ENCODE measurements at regions not wholly inside any gene's neighbourhood (a gene's known extent, or its start where the extent isn't known, plus 50 kb on each side); places are given as distances from the start of the nearest gene placed in this dataset.

DNA sequence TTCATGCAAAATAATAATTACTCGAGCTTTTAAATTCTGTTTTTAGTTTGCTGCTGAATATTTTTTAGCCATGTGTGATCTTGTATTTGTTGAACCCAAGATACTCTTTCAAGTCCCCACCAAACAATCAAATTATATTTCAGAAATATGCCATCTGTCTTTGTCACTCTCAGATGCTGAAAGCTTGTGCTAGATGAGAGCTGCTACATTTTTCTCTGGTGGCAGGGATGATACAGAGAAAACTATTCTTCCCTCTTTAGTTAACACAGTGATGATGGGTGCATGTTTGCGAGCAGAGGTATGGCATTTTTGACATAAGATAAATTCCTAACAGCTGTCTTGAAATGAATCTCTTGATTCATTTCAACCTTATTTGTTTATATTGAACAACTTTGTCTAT lies 100.6 kb upstream of the NPHP3 start:
- no peak for DNase-seq (ENCODE audit: low spot score)

DNA sequence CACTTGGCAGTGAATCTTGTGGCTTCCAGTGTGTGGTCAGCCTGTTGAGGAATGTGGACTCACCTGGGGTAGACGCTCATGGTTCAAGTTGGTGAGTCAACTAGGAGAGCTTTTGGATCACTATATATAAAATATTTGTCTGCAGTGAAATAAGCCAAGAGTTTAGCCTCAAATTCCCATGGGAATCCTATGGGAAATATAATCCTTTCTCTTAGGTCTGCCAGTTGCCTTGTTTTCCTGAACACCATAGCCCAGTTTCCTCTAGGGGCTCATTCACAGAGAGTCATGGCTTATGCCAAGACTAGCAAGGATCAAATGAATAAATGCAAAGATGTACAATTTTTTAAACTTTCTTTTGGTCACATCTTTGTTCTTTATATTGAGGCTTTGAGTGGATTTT lies 100.1 kb upstream of the NPHP3 start:
- no peak for DNase-seq (ENCODE audit: low spot score)

DNA sequence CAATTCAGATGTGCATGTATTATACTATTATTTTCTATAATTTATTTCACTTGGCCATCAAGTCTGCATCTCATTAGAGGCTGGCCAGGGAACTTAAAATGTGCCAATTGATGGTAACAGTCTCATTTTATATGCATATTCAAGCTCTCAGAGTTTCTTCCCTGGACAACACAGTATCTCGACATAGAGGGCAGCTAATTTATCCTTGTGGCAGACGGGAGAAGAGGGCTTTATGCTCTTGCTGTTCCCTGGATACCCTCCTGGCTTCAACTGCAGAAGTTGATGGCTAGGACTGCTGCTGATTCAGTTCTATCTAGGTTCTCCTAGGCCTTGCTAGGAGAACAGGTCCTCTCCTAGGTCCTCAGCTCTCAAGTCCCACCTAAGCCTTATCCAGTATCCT lies 99.1 kb upstream of the NPHP3 start:
- no peak for DNase-seq (ENCODE audit: low spot score)

DNA sequence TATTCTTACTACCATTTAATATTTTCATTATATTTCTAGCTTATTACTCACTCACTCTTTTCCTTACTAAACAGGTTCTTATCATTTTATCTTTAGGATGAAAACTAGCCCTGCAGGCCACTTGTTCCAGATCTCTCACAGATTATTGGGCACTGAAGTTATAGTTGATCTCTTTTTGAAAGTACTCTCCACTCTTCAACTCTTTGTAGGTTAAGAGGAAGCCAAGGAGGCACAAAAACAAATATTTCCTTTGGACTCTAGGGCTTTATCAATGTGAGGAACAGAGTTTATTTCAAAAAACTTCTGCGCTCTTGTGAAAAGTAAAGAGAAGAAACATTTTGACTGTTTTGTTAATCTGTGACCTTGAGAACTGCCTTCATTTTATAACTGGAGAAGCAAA lies 96.0 kb upstream of the NPHP3 start:
- no peak for DNase-seq (ENCODE audit: low spot score)

DNA sequence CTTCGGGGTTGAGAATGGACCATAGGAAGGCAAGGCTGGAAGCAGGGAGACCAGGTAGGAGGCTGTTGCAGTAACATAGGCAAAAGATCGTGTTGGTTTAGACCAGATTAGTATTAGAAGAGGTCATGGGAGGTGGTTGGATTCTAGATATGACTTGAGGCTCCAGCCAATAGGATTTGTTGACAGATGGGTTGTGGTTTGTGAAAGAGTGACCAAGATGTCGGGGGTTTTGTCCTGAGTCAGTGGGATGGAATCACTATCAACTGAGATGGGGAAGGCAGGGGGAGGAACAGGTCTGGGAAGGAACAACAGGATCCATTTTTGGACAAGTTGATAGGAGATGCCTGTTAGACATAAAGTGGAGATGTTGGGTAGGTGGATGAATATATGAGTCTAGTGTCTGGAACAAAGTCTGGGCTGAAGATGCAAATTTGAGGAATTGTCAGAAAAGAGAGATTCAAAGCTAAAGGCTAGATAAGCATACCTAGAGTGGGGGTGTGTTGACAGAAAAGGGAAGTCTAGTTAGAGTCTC lies 95.5 kb upstream of the NPHP3 start:
- DNase-seq (ENCODE audit: low spot score) = no peak

DNA sequence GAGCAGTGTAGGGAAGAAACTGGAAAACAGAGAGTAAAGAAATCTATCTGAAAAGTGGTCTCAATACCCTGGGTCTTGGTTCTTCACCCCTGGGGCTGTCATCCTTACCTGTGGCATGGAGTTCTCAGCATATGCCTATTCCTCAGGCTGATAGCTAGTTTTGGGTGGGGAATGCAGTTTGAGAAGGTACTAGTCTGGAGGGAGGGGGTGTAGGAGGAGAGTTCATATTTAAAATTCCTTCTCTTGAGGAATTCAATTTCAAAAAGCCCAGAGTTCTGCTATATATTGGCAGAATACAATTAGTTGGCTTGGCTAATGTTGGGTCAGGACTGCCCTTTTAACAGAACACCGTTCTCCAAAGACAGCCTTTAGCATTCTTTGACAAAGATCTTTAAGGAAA lies 82.9 kb upstream of the NPHP3 start:
- DNase-seq (ENCODE audit: low spot score) = no peak

DNA sequence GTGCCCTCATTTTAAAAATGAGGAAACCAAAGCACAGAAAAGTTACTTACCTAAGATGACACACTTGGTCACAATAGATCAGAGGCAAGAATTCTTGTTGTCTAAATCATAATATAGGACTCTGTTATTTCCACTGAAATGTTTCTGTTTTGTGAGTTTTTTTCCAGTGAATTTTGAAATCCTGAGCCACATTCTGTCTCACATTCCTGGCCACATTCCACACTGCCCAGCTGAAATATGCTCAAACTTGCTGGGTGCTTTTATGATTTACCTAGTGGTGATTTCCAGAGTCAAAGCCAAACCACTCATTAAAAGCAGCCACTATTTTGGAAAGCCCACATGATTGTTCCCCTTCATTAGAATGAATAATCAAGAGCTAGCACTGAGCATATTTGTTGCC lies 82.3 kb upstream of the NPHP3 start:
- no peak for DNase-seq (ENCODE audit: low spot score)

DNA sequence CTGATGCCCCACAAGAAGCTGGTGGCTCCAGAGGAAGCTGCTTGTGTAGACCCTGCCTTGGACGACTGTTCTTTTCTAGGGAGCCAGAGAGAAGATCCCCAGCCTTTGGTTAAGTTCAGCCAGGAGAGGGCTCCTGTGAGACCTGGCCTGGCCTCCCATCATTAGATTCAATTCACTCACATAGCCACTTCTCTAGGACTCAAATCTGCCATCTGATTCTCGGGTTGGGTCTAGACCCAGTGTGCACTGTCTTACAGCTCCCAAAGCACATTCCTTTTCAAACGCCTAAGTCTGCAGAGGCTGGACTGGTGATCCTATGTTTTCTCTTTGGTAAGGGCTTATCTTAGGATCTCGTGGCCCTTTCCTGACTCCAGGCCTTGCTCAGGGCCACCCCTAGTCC lies 81.7 kb upstream of the NPHP3 start:
- DNase-seq (ENCODE audit: low spot score) = no peak

DNA sequence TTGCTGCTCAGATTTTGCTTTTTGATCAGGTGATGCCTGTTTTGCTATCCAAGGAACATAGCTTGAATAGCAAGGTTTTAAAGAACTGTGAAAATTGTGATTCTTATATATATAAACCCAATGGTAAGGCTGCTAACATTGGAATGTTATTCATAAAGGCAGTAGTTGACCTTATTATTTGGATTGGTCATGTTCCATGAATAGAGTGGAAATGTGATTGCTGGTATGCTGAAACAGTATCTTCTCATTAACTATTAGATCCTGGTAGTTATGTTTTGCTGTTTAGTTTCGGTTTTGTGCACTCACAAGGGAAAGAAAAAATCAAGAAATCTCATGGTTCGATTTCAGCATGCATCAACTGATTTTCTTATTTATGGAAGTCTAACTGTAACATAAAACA lies 78.7 kb upstream of the NPHP3 start:
- no peak for DNase-seq (ENCODE audit: low spot score)

DNA sequence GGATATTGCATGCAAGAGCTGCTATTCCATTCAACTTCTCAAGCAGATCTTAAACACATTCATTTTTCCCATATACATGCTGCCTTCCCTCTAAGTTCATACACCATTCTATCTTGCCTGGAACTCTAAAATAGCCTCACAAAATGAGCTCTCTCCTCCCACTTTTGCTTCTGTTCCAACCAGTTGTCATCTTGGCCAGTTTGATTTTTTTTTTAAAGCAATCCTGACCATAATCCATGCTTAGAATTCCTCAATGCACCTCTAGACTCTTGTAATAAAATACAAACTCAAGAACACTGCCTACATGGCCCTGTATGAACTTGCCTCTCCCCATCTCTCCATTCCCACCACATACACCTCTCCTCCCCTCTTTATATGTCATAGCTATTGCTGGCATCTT lies 68.6 kb upstream of the NPHP3 start:
- DNase-seq (ENCODE audit: low spot score) = no peak

DNA sequence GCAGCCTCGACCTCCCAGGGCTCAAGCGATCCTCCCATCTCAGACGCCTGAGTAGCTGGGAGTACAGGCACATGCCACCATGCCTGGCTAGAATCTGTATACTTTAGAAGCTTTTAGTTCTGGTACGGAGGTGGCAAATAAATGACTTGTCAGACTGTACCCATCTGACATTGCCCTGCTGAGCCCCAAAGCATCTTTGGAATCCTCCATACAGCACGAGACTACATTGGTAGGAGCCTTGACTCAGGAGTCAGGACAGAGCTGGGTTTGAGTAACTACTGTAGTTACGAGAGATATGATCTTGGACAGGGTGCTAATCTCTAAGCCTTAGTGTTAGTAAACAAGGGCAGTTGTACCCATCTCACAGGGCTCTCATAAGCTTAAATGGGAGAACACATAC lies 67.8 kb upstream of the NPHP3 start:
- no peak for DNase-seq (ENCODE audit: low spot score)

DNA sequence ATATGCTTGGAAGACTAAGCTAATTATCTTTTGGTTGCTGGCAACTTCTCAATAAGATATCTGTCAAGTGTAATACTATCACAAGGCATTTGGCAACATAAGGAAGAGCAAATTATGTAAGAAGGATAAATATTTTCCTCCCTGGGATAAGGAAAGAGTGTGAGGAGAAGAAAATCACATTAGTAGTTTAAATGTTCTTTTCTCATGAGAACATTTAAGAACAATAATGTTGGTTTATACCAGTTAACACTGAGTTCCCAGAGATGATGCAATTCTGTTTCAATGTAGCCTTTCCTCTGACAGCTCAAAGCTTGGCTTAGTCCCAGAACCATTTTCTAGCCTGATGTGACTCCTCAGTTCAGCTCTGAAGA lies 66.1 kb upstream of the NPHP3 start:
- peak; percentile 51 for DNase-seq (ENCODE audit: low spot score)

DNA sequence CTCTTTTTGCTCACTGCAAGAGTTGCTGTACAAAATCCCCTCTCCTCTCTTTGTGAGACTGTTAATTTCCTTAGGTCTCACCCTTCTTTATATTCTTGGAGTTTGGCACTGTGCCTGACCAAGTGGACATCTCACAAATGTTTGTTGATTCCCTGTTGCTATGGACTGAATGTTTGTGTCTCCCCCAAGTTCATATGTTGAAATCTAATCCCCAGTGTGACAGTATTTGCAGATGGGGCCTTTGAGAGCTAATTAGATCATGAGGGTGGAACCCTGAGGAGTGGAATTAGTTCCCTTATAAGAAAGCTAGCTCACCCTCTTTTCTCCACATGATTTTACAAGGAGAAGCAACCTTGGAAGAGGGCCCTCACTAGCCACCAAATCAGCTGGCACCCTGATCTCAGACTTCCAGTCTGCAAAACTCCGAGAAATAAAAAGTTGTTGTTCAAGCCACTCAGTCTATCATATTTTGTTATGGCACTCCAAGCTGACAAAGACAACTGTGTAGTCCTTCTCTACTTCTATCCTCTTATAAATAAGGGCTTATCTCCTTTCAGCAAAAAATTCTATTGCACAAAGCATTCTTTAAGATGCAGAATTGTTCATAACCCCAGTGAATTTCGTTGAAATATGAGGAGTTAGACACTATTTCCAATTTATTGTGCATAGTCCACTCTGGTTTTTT lies 65.5 kb upstream of the NPHP3 start:
- no peak for DNase-seq (ENCODE audit: low spot score)

DNA sequence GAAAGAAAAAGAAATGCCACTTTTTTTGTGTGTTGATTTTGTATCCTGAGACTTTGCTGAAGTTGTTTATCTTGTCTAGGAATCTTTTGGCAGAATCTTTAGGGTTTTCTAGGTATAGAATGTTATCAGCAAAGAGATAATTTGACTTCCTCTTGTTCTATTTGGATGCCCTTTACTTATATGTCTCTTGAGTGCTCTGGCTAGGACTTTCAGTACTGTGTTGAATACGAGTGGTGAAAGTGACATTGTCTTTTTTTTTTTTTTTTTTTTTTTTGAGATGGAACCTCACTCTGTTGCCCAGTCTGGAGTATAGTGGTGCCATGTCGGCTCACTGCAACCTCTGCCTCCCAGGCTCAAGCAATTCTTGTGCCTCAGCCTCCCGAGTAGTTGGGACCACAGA lies 64.7 kb upstream of the NPHP3 start:
- no peak for DNase-seq (ENCODE audit: low spot score)

DNA sequence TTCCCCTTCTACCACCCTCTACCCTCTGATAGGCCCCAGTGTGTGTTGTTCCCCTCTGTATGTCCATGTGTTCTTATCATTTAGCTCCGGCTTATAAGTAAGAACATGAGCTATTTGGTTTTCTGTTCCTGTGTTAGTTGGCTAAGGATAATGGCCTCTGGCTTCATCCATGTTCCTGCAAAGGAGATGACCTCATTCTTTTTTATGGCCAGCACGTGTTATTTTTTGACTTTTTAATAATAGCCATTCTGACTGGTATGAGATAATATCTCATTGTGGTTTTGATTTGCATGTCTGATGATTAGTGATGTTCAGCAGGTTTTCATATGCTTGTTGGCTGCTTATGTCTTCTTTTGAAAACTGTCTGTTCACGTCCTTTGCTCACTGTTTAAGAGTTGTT lies 63.1 kb upstream of the NPHP3 start:
- no peak for DNase-seq (ENCODE audit: low spot score)

DNA sequence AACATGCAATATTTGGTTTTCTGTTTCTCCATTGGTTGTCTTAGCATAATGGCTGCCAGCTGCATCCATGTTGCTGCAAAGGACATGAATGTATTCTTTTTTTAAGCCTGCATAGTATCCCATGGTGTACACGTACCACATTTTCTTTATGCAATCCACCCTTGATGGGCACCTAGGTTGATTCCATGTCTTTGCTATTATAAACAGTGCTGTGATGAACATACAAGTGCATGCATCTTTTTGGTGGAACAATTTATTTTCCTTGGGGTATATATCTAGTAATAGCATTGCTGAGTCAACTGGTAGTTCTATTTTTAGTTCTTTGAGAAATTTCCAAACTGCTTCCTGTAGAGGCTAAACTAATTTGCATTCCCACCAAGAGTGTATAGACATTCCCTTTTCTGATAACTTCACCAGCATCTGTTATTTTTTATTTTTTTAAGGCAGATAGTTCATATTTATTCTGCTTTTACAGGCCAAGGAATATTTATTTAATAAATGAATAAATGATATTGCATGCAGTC lies 62.4 kb upstream of the NPHP3 start:
- no peak for DNase-seq (ENCODE audit: low spot score)

DNA sequence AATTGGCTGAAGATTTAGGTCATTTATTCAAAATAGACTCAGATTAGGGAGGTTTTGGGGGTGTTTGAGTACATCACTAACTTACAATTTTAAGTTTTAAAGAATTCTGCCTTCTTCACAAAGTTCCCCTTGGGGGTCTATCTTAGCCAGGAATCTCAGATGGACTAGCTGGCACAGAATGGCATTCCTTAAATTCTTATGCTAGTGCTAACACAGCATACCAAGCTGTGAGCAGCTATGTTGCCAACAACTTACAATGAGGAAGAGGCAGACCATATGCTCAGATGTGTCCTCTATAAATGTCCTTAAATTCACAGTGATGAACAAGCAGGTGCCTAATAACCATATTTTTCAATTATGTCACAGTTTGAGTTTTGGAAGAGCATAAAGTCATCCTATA lies 60.9 kb upstream of the NPHP3 start:
- no peak for DNase-seq (ENCODE audit: low spot score)

DNA sequence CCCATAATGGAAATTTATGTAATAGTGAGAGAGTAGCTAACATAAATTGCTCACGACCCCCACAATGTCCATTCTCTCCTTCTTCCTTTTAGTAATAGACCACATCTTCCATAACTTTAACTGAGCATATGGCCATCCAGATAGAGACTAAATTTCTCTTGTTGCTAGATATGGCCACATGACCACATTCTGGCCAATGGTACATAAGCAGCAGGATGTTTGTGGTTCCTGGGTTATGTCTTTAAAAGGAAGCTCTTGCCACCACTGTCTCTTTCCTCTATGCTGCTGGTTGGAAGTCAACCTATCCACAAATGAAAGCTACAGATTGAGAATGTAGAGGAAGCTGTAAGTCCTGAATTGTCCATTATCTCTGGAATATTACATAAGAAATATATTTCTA lies 59.7 kb upstream of the NPHP3 start:
- no peak for DNase-seq (ENCODE audit: low spot score)

DNA sequence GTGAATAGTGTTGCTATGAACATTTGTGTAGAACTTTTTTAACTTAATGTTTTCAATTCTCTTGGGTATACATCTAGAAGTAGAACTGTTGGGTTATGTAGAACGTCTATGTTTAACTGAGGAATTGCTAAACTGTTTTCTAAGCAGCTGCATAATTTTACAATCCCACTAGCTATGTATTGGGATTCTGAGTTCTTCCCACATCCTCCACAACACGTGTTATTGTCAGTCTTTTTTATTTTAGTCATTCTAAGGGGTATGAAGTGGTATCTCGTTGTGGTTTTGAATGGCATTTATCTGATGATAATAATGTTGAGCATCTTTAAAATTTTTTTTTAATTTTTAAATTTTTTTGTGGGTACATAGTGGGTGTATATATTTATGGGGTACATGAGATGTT lies 55.0 kb upstream of the NPHP3 start:
- DNase-seq (ENCODE audit: low spot score) = no peak

DNA sequence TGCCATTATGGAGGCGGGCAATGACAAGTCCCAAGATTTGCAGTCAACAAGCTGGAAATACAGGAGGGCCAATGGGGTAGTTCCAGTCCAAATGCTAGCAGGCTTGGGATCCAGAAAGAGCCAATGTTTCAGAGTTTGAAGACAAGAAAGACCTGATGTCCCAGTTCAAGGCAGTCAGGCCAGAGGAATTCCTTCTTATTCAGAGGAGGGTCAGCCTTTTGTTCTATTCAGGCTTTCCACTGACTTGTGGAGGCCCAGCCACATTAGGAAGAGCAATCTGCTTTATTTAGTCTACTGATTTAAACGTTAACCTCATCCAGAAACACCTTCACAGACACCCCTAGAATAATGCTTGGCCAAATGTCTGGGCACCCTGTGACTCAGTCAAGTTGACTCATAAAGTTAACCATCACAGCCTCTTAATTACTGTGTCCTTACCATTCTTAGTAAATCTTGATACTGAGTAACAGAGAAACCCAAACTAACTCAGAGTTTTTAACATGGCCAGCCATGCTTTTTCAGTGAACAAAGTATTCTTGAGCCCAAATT lies 50.9 kb upstream of the NPHP3 start:
- DNase-seq (ENCODE audit: low spot score) = no peak

DNA sequence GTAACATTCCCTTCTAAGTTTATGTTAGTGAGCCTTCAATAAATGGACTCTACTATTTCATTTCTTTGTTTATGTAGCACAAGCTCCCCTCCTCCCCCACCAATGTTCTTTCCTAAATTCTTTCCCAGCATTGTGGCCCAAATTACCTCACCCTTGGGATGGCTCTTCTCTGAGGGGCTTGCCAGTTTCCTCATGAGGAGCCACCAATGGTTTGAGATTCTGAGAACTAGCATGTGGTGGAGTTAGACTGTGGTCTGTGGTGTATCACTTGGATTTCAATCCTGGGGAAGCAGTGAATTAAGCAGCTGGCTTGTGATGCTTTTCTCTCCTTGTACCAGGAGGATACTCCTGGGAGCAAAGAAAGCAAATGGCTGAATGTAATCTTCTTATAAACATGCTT lies 50.0 kb upstream of the NPHP3 start:
- no peak for DNase-seq (ENCODE audit: low spot score)
